GM12874 (cell line): ENCODE measurements at regions not wholly inside any gene's neighbourhood (a gene's known extent, or its start where the extent isn't known, plus 50 kb on each side); places are given as distances from the start of the nearest gene placed in this dataset.

Experiments used
- CTCF ChIP-seq: IDR thresholded peaks from 2 replicates; pipeline ENCODE4 v1.5.1; 2011; ENCODE audit warnings: low read depth, mild to moderate bottlenecking, control low read depth, low read length, moderate library complexity; ENCODE audit not compliant: insufficient read depth

- TF ChIP-seq CTCF = no peak
Measured at GRCh38 chr6:6861351-6861894, 246.3 kb upstream of the RREB1 start.

- no peak for TF ChIP-seq CTCF
Measured at GRCh38 chr6:6861995-6862394, 245.8 kb upstream of the RREB1 start.

- no peak for TF ChIP-seq CTCF
Measured at GRCh38 chr6:6863970-6864639, 243.7 kb upstream of the RREB1 start.

- TF ChIP-seq CTCF = no peak
Measured at GRCh38 chr6:6865611-6866010, 242.2 kb upstream of the RREB1 start.

GRCh38 chr6:6866656-6867403 lies 240.9 kb upstream of the RREB1 start:
- TF ChIP-seq CTCF = no peak

- no peak for TF ChIP-seq CTCF
Measured at GRCh38 chr6:6867404-6867799, 240.4 kb upstream of the RREB1 start.

- TF ChIP-seq CTCF = no peak
Measured at GRCh38 chr6:6869094-6869493, 238.7 kb upstream of the RREB1 start.
